Esophagus squamous epithelium (tissue), 4 donors: ENCODE measurements at regions not wholly inside any gene's neighbourhood (a gene's known extent, or its start where the extent isn't known, plus 50 kb on each side); places are given as distances from the start of the nearest gene placed in this dataset.
A peak's percentile ranks its signal among the peaks of the same experiment; 100 is the strongest.

ENCODE experiments used
- CTCF ChIP-seq, 6 experiments: fragments of 450-650 bp in 4 of 6; fragments of 200-600 bp in 2 of 6; sonication (generic) in 2 of 6; IDR thresholded peaks; one replicate each; pipeline ENCODE4 v1.5.1; 2016 to 2019; ENCODE audit warnings: antibody characterized with exemption in 6 of 6, mild to moderate bottlenecking in 4 of 6, moderate library complexity in 4 of 6
- POLR2A ChIP-seq, 4 donors: fragments of 450-650 bp; IDR thresholded peaks; one replicate each; pipeline ENCODE4 v1.6.1; 2017; ENCODE audit warnings: antibody characterized with exemption in 4 of 4, mild to moderate bottlenecking in 4 of 4, moderate library complexity in 3 of 4

GRCh38 chr2:195318440-195319111 lies 338.4 kb upstream of the SLC39A10 start:
- TF ChIP-seq CTCF (IDR thresholded peaks at IDR 0.05) (peak in 5 of 6 experiments; percentile 33 to 61 (median 43)), POLR2A (IDR thresholded peaks at IDR 0.05) (no peak)
